Superior temporal gyrus (tissue), 1 donor: ENCODE measurements at regions not wholly inside any gene's neighbourhood (a gene's known extent, or its start where the extent isn't known, plus 50 kb on each side); places are given as distances from the start of the nearest gene placed in this dataset.
"Not testable (repeated sequence)": the region's sequence is repeated elsewhere in the genome, so short reads cannot be mapped to it uniquely, and the experiment has no call there.

Source experiments
- DNase-seq: peaks from one replicate; pipeline ENCODE4 v3.0.0-alpha.2; 2016; ENCODE audit errors: extremely low spot score

DNA sequence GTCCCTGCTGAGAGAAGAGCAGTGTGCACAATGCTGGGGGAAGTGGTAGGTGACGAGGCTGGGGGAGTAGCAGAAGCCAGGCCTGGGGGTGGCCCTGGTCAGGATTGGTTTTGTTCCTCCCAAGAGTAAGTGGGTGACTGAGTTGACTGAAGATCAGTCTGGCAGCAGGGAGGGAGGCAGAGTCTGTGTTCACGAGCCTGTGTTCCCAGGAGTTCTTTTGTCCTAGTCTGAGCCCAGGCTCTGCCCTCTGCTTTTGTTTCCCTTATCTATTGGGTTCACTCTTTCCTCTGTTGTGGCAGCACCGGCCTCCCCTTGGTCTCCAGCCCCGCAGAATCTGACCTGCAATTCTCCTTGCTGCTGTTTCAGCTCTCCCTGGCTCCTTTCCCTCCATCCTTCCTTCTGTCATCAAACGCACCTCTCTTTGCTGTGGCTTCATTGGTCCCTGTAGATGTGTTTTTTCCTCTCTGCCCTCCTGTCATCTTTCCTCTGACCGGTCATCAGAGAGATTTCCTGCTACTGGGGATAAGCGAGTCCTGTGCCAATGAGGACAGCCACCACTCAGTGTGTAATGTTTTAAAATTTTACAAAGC lies 607.4 kb downstream of the KIF4B start:
- DNase-seq, result no peak

DNA sequence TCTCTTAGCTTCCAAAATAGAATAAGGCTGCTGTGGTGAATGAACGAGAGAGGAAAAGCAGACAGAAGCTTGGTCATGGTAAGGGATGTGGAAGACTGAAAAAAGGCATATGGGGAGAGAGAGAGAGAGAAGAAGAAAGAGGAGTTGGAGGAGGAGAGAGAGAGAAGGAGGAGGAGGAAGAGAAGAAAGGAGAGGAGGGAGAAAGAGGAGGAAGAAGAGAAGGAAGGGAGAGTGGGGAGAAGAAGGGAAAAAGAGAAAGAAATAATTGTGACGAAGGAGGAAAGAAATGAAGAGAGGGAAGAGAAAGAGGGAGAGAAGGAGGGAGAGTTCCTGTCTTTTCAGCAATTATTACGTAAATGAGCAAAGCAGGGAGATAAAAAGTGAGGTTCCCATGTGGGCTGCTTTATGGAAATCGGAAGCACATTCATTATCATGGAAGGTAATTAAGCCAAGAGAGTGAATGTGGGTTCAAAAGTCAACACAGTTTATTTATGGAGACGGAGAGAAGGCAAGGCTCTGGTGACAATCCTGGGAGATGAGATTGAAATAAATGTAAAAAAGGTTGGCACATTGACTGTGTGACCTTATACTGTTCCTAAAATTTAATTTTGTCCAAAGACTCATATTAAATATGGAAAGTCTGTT lies 611.2 kb downstream of the KIF4B start:
- no peak for DNase-seq

DNA sequence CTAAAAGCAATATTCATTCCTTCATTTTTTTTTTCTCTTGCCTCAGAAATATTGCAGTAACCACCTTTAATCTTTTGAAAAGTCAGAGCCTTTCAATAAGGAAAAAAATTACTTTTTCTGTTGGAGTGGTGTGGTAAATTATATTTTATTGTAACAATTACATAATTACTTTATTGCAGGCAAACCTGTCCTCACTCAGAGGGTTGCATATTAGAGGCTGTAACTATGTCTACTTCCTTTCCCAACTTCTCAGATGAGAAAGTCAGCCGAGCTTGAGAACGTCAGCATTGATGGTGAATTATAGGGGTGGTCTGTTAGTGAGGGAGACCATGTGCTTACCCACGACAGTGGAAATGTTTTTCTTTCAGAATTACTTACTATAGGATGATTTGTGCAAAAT lies 611.8 kb downstream of the KIF4B start:
- no peak for DNase-seq

DNA sequence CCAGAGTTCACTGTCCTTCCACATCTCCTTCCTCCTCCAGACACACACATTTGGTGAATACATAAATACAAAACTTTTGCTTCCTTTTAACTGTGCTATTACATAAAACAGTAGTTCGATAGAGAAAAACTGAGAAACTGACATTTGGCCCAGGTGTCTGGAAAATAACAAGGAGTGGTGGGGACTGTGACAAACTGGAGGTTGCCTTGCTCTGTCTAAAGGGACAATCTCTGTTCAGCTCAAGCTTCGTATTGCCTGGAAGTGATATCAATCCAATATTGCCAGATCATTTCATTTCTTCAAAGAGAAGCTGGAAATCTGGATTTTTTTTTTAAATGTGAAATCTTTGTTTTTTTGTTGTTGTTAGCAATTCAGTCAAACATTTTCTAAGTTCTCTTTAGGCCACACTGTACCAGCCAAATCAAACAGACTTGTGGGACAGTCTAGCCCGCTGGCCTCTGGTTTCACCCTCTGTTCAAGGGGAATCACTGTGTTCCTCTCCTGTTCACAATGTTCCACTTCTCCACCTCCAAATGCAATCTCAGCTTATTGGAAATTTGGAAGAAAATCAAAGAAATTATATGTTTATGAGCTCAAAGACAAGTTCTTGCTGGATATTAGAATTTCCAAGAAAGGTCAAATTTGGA lies 612.5 kb downstream of the KIF4B start:
- no peak for DNase-seq

DNA sequence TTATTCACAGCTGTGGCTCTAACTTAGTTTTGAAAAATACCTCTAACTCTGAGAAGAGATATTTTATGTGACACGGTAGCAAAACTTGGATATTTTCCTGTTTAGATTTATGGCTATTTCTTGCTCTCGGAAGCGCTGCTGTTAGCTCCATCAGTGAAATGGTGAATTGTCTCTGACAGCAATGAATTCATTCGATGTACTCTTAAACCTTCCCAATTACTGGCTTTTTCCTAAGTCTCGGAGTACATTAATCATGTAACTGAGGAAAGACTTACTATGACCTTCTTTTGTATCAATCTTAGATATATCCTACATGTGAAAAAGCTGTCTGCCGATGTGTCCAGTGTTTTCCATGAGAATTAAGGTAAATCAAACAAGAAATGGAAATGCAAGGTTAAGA lies 613.0 kb downstream of the KIF4B start:
- no peak for DNase-seq

DNA sequence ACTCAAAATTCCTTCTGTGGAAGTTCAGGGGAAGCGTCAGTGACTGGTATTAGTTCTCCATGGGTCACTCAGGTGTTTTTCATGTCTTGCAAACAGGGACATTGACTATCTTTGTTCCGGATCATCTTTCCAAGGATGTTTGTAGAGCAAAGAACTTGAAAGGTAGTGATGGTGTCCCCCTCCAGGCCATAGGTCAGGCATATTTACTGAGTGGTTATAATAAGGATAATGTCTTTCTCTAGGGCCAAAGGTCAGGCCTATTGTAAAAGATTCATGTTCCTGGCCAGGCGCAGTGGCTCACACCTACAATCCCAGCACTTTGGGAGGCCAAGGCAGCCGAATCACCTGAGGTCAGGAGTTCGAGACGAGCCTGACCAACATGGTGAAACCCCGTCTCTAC lies 614.8 kb downstream of the KIF4B start:
- no peak for DNase-seq

DNA sequence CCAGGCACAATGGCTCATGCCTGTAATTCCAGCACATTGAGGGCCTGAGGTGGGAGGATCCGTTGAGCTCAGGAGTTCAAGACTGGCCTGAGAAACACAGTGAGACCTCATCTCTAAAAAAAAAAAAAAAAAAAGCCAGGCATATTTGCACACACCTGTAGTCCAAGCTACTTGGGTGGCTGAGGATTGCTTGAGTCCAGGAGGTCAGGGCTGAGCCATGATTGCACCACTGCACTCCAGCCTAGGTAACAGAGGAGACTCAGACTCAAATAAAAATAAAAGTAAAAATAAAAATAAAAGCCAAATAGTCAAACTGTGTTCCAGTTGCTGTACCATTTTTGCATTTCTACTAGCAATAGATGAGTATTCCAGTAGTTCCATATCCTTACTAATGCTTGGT lies 616.0 kb downstream of the KIF4B start:
- DNase-seq, result no peak

DNA sequence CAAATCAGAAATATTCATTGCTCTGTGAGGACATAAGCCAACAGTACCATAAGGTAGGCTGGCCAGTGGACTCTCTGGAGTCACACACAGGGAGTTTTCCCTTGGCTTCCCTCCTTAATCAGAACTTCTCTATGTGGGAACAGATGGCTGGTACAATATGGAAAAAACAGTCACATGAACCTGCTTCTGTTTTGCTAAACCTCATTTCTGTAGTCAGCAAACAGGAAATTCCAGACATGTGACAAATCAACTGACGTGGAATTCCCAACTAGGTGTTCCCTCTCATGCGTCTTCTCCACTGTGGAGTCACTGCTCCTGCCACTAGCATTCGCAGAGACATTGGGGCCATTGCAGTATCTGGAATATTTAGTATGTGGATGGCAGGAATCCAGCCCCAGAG lies 617.6 kb downstream of the KIF4B start:
- DNase-seq, result no peak

DNA sequence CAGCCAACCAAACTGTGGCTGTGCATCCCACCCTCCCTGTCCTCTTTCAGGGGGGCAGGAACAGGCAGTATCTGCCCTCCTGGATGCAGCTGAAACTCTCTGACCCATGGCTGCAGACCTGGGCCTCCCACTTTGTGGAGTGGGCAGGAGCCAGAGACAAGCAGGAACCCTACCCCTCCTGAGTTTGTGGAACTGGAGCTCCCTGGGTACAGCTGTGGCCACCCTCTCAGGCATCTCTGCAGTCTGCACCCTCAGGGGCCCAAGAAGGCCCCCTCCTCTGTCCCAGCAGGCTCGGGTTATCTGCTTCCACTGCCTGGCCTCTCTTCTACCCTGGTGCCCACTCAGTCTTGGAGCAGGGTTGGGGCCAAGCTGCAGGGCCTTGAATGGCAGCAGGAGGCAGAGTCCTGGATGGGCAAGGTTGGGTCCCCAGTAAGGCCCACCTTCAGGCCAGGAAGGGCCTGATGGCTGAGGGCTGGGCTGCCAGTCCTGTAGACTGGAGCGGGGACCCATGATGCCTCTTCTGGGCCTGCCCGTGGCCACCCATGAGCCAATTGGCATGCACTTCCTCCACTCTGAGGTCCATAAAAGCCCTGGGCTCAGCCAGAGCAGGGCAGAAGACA lies 619.9 kb downstream of the KIF4B start:
- DNase-seq, result no peak

DNA sequence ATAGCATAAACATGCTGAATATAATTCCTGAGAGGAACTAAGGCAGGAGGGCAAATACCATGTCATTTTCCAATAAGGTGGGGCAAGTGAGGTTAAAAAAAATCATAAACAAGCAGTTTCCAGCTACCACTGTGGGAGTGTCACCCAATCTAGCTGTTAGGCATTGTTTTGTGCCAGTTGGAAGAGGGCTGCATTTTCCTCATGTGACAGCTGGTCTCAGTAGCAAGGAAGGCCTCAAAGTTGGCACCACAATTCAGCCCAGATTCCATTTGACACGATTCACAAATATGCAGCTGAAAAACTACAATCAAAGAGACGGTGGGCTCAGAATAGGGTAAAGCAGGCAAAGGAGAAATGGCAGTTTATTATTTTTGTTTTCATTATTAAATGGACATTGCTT lies 636.1 kb downstream of the KIF4B start:
- no peak for DNase-seq

DNA sequence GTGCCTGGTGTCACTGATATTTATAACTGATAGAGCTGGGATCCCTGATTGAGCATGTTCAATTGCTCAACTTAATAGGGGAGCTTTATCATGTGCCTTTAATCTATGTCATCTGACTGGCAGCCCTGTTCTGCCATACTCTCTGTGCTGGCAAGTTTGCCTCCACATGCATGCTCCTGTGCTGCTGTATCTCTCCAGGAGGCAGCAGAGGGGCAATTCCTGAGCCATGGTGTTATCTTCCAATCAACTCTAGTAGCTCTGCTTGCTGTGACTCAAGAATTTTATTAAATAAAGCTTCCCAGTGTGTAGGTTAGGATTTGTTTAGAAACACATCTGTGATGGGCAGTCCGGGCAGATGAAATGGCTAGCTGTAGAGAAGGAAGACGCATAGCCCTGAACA lies 642.0 kb downstream of the KIF4B start:
- DNase-seq, result no peak

DNA sequence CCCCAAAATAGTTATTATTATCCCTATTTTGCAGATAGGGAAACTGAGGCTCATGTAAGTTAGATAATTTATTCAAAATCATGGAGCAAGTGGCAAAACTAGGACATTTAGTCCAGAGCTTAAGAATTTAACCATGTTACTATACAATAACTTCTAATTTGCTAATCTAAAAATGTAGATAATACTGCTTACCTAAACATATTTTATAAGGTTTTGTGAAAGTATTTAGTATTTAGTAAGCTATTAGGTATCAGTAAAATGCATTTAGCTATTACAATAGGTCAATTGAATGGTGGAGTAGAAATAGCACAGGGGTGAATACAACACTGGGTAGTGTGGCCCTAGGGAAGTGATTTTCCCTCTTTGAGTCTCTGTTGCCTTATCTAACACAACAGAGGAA lies 648.3 kb downstream of the KIF4B start:
- DNase-seq, result no peak

DNA sequence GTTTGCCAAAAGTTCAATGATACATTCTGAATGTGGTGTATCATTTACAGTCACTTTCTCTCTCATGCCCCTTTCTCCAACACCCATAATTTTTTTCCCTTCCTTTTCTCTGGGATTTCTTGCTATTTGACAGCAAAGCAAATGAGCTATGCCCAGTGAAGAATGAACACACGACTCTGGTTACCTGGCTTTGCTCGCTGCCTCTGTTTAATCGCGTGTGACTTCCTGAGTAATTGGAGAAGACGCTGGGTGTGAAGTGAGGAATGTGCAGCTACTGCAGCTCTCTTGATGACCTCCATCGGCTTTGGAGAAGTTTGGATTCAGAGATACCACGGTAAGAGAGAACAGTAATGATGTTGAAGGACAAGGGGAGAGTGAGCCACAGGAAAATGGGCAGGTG lies 651.8 kb downstream of the KIF4B start:
- no peak for DNase-seq

DNA sequence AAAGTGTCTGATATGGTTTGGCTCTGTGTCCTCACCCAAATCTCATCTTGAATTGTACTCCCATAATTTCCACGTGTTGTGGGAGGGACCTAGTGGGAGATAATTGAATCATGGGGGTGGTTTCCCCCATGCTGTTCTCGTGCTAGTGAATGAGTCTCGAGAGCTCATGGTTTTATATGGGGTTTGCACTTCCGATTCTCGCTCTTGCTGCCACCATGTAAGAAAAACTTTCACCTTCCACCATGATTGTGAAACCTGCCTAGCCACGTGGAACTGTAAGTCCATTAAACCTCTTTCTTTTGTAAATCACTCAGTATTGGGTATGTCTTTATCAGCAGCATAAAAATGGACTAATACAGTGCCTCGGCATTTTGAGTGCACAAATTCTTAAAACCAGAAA lies 655.0 kb upstream of the SGCD start:
- DNase-seq, result not testable (repeated sequence)

DNA sequence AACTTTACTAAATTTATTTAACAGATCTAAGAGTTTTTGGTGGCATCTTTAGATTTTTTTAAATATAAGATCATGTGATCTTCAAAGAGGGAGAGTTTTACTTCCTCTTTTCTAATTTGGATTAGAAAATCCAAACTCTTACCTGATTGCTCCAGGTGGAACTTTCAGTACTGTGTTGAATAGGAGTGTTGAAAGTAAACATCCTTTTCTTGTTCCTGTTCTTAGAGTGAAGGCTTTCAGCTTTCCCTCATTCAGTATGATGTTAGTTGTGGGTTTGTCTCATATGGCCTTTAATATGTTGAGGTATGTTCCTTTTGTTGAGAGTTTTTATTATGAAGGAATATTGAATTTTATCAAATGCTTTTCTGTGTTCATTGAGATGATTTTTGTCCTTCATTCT lies 650.0 kb upstream of the SGCD start:
- DNase-seq, result no peak

DNA sequence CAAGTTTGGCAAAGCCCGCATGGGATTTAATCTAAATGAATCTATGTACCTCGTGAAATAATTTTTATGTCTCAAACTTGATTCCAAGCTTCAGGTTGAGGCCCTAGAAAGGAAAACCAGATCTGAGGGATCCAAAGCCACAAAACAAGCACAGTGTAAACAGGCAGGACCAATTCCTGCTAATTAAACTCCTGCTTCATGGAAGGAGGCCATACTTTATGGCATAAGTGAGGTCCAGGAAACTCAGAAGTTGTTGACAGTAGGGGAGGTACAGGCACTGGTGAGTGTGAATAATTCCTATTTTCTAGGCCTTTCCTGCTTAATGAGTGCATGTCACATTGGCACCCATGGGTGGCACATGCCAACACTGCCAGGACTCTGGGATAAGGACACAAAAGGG lies 648.6 kb upstream of the SGCD start:
- DNase-seq, result no peak

DNA sequence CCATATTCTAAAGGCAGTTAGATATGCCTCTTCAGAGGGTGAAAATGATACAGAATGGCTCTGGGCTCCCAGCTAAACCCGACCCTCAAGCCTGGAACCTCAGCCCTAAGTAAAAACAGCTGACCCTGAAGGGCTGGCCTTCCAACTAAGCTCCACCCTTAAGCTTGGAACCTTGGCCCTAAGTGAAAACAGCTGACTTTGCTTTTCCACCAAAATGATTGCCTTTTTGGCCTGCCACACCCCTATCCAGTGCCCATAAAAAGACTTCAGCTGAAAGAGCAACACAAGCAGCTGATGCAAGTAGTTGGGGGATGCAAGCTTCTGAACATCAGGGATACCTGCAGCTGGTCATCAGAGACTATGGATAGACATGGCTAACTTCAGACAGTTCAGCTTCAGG lies 647.4 kb upstream of the SGCD start:
- DNase-seq, result no peak

DNA sequence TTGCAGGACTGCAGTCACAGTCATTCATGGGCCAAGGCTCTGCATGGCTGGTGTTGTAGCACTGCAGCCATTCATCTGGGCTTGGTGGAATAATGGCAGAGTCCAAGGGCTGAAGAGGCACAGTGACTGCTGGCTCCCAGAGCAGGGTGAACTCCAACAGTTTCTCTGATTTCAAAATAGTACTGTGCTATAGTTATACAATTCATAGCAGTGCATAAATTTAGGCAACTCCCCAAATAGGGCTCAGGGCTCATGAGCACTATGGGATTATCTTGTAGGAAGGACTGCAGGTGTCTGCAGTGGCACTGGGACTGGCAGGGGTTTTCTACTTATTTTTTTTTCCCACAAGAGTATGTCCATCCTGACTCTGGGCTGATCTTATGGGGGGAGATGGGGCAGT lies 642.5 kb upstream of the SGCD start:
- DNase-seq, result no peak

DNA sequence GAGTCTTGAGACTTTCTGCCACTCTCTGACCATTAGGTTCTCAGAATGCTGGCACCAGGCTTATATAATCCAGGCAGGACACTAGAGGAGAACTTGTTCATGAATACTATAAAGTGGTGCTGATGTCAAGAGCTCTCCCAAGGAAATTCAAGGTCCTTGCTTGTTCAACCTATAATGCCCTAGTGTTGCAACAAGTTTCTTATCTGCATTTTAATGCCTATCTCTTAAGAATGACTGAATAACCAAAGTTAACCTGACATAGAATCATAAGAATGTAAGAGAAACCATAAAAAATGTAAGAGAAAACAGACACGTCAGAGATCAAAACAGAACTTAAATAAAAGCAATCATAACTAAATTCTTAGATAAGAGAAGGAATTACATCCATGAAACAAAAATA lies 640.8 kb upstream of the SGCD start:
- DNase-seq, result no peak

DNA sequence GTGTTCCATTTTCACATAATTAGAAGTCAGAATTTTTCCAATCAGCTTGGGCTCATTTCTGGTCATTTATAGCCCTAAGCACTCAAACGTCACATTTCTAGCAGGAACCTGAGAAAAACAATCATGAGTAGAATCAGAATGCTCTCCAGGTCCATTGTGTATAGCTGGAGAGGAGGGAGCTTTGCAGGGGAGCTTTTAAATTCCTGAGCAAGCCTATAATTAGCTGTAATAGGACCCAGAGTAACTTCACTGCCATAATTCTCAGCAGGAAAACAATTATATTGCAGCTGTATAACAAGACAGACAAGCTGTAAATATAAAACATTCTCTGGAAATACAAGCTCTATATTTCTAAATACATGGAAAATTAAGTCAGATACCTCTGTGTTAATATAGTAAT lies 637.6 kb upstream of the SGCD start:
- no peak for DNase-seq

DNA sequence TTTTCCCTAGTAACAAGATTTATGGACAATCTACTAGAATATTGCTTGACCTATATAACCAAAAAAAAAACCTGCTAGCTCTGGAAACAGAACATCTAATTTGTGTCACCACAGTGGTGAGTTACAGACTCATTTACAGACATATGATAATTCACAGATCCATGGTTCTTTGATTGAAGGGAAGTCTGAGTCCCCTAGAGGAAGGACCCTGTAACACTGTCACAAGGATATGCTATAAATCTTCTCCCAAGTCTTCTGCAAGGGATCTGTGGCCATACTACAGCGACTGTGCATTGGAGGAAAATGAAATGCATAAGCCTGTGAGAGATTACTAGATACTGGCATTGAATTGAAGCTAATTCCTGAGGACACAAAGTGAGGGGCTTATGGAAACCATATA lies 630.6 kb upstream of the SGCD start:
- no peak for DNase-seq

DNA sequence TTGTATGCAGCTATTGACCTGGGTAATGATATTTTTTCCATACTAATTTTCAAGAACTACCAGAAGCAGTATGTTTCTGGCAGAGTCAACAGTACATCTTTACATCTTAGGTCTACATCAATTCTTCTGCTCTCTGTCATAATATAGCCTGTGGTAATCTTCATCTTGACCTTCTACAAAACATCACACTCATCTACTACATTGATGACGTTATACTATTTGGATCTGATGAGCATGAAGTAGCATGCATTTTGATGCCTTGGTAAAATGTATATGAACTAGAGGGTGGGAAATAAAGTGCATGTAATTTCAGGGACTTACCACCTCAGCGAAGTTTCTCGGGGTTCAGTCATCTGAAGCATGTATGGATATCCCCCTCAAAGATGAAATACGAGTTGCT lies 629.7 kb upstream of the SGCD start:
- DNase-seq, result no peak

DNA sequence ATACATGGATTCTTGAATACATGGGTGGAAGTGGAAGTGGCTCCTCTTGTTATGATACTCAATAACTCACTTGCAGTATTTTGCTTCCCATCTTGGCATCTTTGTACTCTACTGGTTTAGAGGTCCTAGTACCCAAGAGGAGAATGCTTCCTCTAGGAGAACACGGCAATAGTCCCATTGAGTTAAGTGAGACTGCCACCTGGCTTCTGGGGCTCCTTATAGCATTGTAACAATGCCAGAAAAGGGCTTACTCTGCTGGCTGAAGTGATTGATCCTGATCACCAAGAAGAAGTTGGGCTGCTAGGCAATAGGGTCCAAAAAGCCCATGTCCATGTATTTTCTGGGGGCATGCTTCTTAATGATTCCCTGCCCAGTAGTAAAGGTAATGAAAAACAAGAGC lies 627.6 kb upstream of the SGCD start:
- DNase-seq, result no peak
